RWPE2 (cell line): ENCODE measurements at regions not wholly inside any gene's neighbourhood (a gene's known extent, or its start where the extent isn't known, plus 50 kb on each side); places are given as distances from the start of the nearest gene placed in this dataset.

Source experiments
- ATAC-seq: fragments of 200-7000 bp; cut with Tn5 transposase; 3 replicates; pipeline ENCODE4 v1.9.1; 2021; ENCODE audit warnings: low read depth
- DNase-seq: peaks from one replicate; pipeline ENCODE4 v3.0.0-alpha.2; 2020; ENCODE audit warnings: low spot score
- H3K27ac ChIP-seq: fragments of 450-650 bp; 2 replicates; pipeline ENCODE4 v1.5.1; 2017; ENCODE audit warnings: mild to moderate bottlenecking; ENCODE audit not compliant: poor library complexity, severe bottlenecking
- H3K27me3 ChIP-seq: fragments of 250-450 bp; sonication (Bioruptor Pico); 2 replicates; pipeline ENCODE4 v1.5.1; 2021; ENCODE audit warnings: mild to moderate bottlenecking, moderate library complexity; ENCODE audit not compliant: insufficient read depth, poor library complexity, severe bottlenecking
- H3K36me3 ChIP-seq: fragments of 250-450 bp; sonication (Bioruptor Pico); 2 replicates; pipeline ENCODE4 v1.5.1; 2020; ENCODE audit warnings: low read depth, mild to moderate bottlenecking, moderate library complexity
- H3K4me1 ChIP-seq: fragments of 250-450 bp; sonication (Bioruptor Pico); 2 replicates; pipeline ENCODE4 v1.5.1; 2021; ENCODE audit warnings: mild to moderate bottlenecking, moderate library complexity; ENCODE audit not compliant: insufficient read depth, poor library complexity, severe bottlenecking
- H3K4me3 ChIP-seq: fragments of 250-450 bp; sonication (Bioruptor Pico); 2 replicates; pipeline ENCODE4 v1.5.1; 2021; ENCODE audit warnings: mild to moderate bottlenecking, moderate library complexity; ENCODE audit not compliant: severe bottlenecking
- H3K9me3 ChIP-seq: fragments of 250-450 bp; sonication (Bioruptor Pico); 2 replicates; pipeline ENCODE4 v1.5.1; 2021; ENCODE audit warnings: mild to moderate bottlenecking, moderate library complexity; ENCODE audit not compliant: severe bottlenecking
- CTCF ChIP-seq: fragments of 450-650 bp; IDR thresholded peaks from one replicate; pipeline ENCODE4 v1.5.1; 2017; ENCODE audit warnings: mild to moderate bottlenecking, moderate library complexity; ENCODE audit not compliant: poor library complexity, severe bottlenecking

- no peak for TF ChIP-seq CTCF
- Histone ChIP-seq H3K27me3 (no peaks in the 10 kb centered on the region), H3K9me3 (no peaks in the 10 kb centered on the region), H3K4me1 (peaks cover 8% of the 10 kb centered on the region), H3K36me3 (no peaks in the 10 kb centered on the region), H3K27ac (no peak overlapping the region), H3K4me3 (no peak overlapping the region)
- DNase-seq (no peak), ATAC-seq (no peak)
Measured at GRCh38 chr12:107331912-107332311, 238.6 kb upstream of the CRY1 start.

GRCh38 chr12:107332743-107333142 lies 239.4 kb upstream of the CRY1 start:
- Histone ChIP-seq H3K9me3 (no peaks in the 10 kb centered on the region), H3K4me1 (peaks cover 14% of the 10 kb centered on the region), H3K36me3 (no peaks in the 10 kb centered on the region), H3K27ac (no peak overlapping the region), H3K4me3 (no peak overlapping the region), H3K27me3 (no peaks in the 10 kb centered on the region)
- no peak for DNase-seq
- TF ChIP-seq CTCF: no peak
- ATAC-seq: no peak

- Histone ChIP-seq H3K9me3 (no peaks in the 10 kb centered on the region), H3K27me3 (no peaks in the 10 kb centered on the region)
Measured at GRCh38 chr12:107335802-107336570, 242.6 kb upstream of the CRY1 start.

GRCh38 chr12:107336695-107337094 lies 243.3 kb upstream of the CRY1 start:
- no peak for DNase-seq
- H3K27ac ChIP-seq: peak overlapping the region; percentile 16
- TF ChIP-seq CTCF: no peak
- H3K36me3 ChIP-seq: no peaks in the 10 kb centered on the region
- no peak overlapping the region for H3K4me3 ChIP-seq
- H3K9me3 ChIP-seq: no peaks in the 10 kb centered on the region
- no peaks in the 10 kb centered on the region for H3K27me3 ChIP-seq
- peaks cover 9% of the 10 kb centered on the region for H3K4me1 ChIP-seq
- no peak for ATAC-seq

More at GRCh38 chr12:107335802-107336570, 242.6 kb upstream of the CRY1 start:
- Histone ChIP-seq H3K27ac (no peak overlapping the region), H3K4me3 (no peak overlapping the region), H3K36me3 (no peaks in the 10 kb centered on the region), H3K4me1 (peaks cover 9% of the 10 kb centered on the region)
- no peak for DNase-seq
- no peak for TF ChIP-seq CTCF
- no peak for ATAC-seq

- H3K4me1 ChIP-seq: peaks cover 9% of the 10 kb centered on the region
- H3K36me3 ChIP-seq: no peaks in the 10 kb centered on the region
- ATAC-seq: peak; percentile 85
- H3K4me3 ChIP-seq: no peak overlapping the region
- no peak for TF ChIP-seq CTCF
- H3K9me3 ChIP-seq: no peaks in the 10 kb centered on the region
- no peaks in the 10 kb centered on the region for H3K27me3 ChIP-seq
- no peak for DNase-seq
- peak overlapping the region; percentile 16 for H3K27ac ChIP-seq
Measured at GRCh38 chr12:107337346-107338095, 244.2 kb upstream of the CRY1 start.
